Stimulated activated CD8-positive, alpha-beta memory T cell treated with anti-CD3 and anti-CD28 coated beads, Interleukin-4, amount 100 ng/mL, for 4 hours (primary cell): ENCODE measurements at regions not wholly inside any gene's neighbourhood (a gene's known extent, or its start where the extent isn't known, plus 50 kb on each side); places are given as distances from the start of the nearest gene placed in this dataset.
"Not testable (repeated sequence)": the region's sequence is repeated elsewhere in the genome, so short reads cannot be mapped to it uniquely, and the experiment has no call there.

Experiments
- DNase-seq, 2 donors: peaks; one replicate each; pipeline ENCODE4 v3.0.0-alpha.2; 2020; ENCODE audit warnings: low read depth in 2 of 2, low spot score in 1 of 2

- no peak for DNase-seq
Measured at GRCh38 chr10:130509881-130510689, 373.9 kb downstream of the GLRX3 start.

- DNase-seq = no peak
Measured at GRCh38 chr10:130510755-130511154, 374.6 kb downstream of the GLRX3 start.

GRCh38 chr10:130511766-130512165 is 375.6 kb downstream of the GLRX3 start:
- no peak for DNase-seq

- DNase-seq = no peak
Measured at GRCh38 chr10:130512936-130513335, 376.7 kb downstream of the GLRX3 start.

GRCh38 chr10:130513686-130514476 is 377.7 kb downstream of the GLRX3 start:
- no peak for DNase-seq

GRCh38 chr10:130515670-130516069 is 379.5 kb downstream of the GLRX3 start:
- no peak for DNase-seq

- DNase-seq = no peak
Measured at GRCh38 chr10:130516141-130516735, 380.0 kb downstream of the GLRX3 start.

GRCh38 chr10:130518921-130519320 is 382.7 kb downstream of the GLRX3 start:
- not testable (repeated sequence) for DNase-seq

GRCh38 chr10:130519791-130520190 is 383.6 kb downstream of the GLRX3 start:
- DNase-seq = no peak

GRCh38 chr10:130531312-130531711 is 395.1 kb downstream of the GLRX3 start:
- DNase-seq = no peak

GRCh38 chr10:130541090-130541489 is 404.9 kb downstream of the GLRX3 start:
- no peak for DNase-seq

GRCh38 chr10:130542761-130543160 is 406.6 kb downstream of the GLRX3 start:
- DNase-seq = no peak

- no peak for DNase-seq
Measured at GRCh38 chr10:130543794-130544193, 407.6 kb downstream of the GLRX3 start.

GRCh38 chr10:130545122-130545521 is 408.9 kb downstream of the GLRX3 start:
- DNase-seq = no peak

GRCh38 chr10:130545697-130546096 is 409.5 kb downstream of the GLRX3 start:
- DNase-seq = no peak

- DNase-seq = no peak
Measured at GRCh38 chr10:130546841-130547240, 410.6 kb downstream of the GLRX3 start.

- DNase-seq = no peak
Measured at GRCh38 chr10:130547368-130547767, 411.2 kb downstream of the GLRX3 start.

- DNase-seq = no peak
Measured at GRCh38 chr10:130550952-130551674, 414.9 kb downstream of the GLRX3 start.

- no peak for DNase-seq
Measured at GRCh38 chr10:130551676-130552075, 415.5 kb downstream of the GLRX3 start.

GRCh38 chr10:130553826-130554225 is 417.6 kb downstream of the GLRX3 start:
- DNase-seq = no peak

GRCh38 chr10:130554701-130555410 is 418.7 kb downstream of the GLRX3 start:
- DNase-seq = no peak
